Endothelial cell of hepatic sinusoid (primary cell): ENCODE measurements at regions not wholly inside any gene's neighbourhood (a gene's known extent, or its start where the extent isn't known, plus 50 kb on each side); places are given as distances from the start of the nearest gene placed in this dataset.

Experiments used
- in situ Hi-C: cut with HindIII; loops from 2 replicates; pipeline ENCODE4 v1.10.0; 2017; ENCODE audit warnings: low sequenced_read_pairs

DNA sequence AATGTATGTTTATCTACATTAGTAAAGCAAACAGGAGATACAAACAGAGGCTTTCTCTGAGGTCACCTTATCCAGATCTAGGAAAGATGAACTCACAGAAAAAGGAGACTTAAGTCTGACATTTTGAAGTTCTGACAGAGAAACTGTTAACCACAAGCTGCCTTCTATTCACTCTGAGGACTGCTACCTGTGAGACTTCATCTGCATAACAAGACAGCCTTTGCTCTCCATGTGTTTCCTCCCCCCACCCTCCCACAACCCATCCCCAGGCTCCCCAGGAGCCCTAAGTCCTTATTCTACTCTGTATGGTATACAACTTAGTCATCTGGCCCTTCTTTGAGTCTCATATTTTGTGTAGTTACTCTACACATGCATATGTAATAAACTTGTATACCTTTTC is 699.0 kb downstream of the FGF9 start:
- in situ Hi-C loops = no loop called here

- in situ Hi-C loops = no loop called here
These were observed 701.4 kb downstream of the FGF9 start for GRCh38 chr13:22372261-22372660.

DNA sequence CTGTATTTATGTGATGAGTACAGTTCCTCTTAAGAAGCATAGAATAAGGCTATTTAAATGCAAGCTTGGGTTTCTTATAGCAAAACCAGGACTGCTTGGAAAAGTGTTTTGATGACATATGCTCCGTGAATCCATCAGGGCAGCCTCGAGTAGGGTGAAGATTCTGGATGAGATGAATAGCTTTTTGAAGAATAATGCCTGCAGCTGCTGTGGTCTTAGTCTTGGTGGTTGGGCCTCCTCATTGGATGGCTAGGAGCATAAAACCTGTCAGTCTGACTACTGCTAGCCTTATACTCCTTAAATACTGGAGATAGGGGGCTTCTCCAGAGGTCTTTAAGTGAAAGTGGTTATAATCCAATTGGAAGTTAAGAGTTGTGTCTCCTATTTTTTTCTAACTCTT is 704.3 kb downstream of the FGF9 start:
- in situ Hi-C loops = no loop called here

DNA sequence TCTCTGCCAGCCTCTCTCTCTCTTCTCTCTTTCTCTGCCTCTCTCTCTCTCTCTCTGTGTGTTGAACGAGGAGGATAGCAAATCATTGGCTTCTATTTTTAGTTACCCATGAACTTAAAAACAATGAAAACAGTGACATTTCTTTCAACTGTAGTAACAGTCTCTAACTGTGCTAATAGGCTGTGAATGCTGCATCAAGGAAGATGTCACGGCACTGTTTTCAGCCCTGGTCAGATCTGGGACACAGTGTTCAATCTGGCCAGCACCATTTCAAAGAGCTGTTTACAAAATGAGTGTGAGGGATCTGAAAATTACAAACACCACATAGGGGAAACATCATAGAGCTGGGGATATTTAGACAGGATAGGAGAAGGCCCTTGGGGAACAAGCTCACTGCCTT is 717.0 kb downstream of the FGF9 start:
- in situ Hi-C loops = no loop called here

- in situ Hi-C loops = no loop called here
These were observed 729.0 kb downstream of the FGF9 start for GRCh38 chr13:22399801-22400420.

DNA sequence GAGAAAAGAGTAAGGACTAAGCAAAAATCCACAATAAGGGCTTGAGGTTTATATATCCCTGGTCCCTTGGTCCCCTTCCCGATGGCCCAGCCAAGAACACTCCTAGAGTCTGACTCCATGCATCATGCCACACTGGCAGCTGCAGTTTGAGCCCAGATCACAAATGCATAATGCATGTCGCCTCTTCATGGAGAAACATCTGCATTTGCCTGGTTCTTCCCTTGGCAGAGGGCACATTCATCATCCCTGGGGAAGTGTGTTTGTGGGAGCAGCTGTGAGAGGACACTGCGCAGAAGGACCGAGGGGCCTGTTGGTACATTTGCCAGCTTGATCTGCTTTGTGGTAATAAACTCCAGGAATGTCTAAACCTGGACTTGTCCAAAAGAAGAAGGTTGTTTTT is 731.8 kb downstream of the FGF9 start:
- in situ Hi-C loops = no loop called here

DNA sequence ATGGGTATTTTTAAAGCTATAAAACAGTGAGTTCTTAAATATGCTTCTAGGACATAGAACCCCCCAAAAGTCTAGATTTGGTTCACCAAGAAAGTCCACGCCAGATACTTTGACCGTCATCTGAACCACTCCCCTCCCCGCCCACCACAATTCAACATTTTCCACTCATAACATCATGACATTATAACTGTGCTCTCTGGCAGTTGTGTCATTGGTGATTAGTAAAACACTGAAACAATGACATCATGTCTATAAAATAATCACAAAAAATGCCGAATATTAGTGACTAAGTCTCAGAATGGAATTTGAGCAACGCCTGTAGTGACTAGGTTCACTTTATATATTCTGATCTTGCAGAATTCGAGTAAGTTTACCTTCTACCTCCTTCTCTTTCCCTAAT is 732.3 kb downstream of the FGF9 start:
- in situ Hi-C loops = no loop called here

DNA sequence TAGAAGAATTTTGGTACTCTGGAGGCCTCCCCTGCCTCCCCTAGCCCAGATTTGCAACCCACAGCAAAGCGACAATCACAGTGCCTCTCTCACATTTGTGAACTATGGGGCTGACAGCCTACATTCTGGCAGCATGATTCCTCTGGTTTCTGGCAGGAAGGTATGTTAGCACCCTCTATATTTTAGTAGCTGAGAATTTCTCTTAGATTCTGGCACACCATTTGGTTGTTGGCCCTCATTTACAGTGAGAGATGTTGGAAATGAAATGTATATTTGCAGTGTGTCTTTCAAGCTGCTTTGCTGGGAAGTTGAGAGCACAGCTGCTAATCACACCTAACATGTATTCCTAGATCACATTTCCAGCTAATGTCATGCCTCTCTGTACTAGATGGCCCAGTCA is 735.0 kb downstream of the FGF9 start:
- in situ Hi-C loops = no loop called here

- in situ Hi-C loops = no loop called here
These were observed 741.6 kb downstream of the FGF9 start for GRCh38 chr13:22412452-22412851.

DNA sequence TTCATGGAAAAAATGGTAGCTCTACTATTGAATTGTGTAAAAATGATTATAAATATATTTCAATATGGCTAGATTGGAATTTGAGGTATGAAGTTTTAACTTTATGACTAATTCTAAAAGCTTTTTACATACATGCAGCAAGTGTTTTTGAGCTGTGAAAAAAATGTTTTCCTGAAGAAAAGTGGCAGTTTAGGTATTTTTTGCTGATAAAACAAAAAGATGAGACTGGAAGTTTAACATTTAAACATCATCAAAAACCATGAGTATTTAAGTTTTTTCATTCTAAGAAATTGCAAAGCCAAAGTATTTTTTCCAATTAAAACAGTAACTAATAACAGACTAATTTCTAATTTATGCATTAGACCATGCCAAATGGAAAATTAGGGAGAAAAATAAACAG is 751.1 kb downstream of the FGF9 start:
- in situ Hi-C loops = no loop called here

DNA sequence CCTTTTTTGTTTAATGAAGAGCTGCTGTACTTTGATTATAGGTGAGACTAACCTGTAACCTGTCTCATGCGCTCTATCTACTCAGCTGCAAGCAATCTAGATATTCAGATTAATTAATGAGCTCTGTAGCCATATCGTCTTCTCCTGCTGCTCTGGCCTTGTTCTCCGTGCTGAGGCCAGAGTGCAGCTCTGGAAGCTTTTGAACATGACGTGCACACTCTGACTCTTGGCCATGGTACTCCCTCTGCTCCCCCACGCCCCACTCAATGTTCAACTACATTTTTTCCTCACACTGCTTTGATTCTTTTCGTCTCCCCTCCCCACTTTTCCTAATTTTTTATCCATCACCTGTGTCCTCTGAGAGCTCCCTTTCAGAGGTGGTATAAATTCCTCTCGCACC is 751.8 kb downstream of the FGF9 start:
- in situ Hi-C loops = no loop called here

GRCh38 chr13:22423261-22423660 is 752.4 kb downstream of the FGF9 start:
- in situ Hi-C loops = no loop called here

DNA sequence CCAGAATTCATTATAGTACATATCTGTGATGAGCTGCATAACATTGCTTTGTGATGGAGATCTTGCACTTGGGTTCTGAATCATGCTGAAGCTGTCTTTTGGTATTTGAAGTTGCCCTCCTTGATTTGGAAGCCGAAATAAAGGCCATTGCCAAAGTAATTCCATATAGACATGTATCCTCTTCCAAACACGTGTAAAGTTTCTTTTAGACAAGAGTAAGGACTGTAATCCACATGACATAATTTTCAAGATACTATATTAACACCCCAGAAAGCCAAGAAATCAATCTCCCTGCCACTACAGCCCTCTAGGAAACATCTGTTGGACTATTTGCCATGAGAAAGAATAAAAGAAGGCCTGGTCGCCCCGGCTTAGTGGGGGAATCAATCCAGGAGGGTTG is 754.2 kb downstream of the FGF9 start:
- in situ Hi-C loops = no loop called here

- in situ Hi-C loops = no loop called here
These were observed 753.7 kb upstream of the SGCG start for GRCh38 chr13:22427066-22427465.

- in situ Hi-C loops = no loop called here
These were observed 753.0 kb upstream of the SGCG start for GRCh38 chr13:22427783-22428182.

- in situ Hi-C loops = no loop called here
These were observed 752.5 kb upstream of the SGCG start for GRCh38 chr13:22428188-22428828.

GRCh38 chr13:22432690-22433089 is 748.1 kb upstream of the SGCG start:
- in situ Hi-C loops = no loop called here

DNA sequence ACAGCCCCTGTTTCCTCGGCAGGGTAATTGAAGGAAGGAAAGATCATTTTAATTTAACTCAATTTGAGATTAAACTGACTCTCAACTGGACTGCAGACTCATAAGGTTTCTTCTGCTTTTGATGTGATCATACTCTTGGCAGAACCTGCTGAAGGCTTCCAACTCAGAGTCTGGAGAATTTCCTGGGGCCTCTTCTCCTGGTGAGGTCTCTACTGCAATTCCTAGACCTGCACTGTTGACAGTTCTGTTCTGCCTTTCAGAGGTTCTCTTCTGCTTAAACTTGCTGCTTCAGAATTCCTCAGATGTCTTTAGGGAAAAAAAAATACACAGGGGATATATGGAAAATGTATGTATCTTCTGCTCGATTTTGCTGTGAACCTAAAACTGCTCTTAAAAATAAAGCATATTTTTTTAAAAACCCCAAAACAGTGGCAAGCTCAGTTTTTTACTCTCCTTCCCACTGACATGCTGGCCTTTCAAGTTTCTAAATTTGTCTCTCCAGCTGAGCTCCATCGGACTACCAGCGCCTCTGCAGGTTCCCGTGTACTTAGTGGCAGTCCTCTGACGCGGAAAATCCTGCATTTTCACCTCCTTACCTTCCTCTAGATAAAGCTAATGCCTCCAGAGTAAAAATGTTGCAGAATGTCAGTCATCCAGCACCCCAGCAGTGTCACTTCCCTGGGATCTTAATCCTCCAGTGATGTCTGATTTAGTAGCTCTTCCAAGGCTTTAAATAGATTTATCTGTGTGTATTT is 733.5 kb upstream of the SGCG start:
- in situ Hi-C loops = no loop called here

- in situ Hi-C loops = no loop called here
These were observed 731.5 kb upstream of the SGCG start for GRCh38 chr13:22449251-22449650.

DNA sequence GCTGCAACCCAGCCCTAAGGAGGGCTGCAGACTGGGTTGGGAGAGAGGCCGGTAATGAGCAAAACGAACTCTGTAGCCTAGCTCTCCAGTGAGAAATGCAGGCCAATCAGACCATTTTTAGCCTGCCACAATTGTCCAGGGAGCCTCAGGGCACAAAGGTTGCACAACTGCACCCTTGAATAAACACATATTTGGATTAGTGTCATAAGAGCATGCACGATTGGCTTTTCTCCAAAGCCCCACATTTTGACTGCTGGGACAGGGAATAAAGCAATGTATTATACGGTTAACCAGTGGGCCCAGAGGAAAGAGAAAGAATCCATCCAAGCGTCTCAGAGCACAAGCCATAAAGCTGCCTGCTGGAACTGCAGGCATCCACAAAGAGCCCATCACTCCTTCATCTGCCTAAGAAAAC is 729.4 kb upstream of the SGCG start:
- in situ Hi-C loops = no loop called here

- in situ Hi-C loops = no loop called here
These were observed 726.2 kb upstream of the SGCG start for GRCh38 chr13:22454586-22454985.

DNA sequence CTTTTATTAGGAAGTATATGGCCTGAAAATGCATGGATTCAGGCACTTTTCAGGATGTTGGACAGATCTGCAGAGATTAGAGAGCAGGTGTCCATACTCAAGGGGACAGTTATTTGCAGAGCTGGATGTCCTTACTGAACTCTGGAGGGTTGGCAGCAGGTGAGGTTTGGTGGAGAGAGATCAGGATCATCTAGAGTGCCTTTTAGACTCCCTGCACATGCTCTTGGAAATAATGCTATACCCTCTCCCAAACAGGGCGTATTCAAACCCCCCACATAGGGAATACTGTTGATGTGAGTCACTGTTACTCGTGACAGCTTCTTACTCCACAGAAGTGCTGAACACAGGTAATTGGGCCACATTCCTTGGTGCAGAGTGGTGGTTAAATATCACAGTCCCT is 725.7 kb upstream of the SGCG start:
- in situ Hi-C loops = no loop called here
